Activated CD4-positive, alpha-beta T cell treated with anti-CD3 and anti-CD28 coated beads for 48 hours (primary cell): ENCODE measurements at regions not wholly inside any gene's neighbourhood (a gene's known extent, or its start where the extent isn't known, plus 50 kb on each side); places are given as distances from the start of the nearest gene placed in this dataset.
"Not testable (repeated sequence)": the region's sequence is repeated elsewhere in the genome, so short reads cannot be mapped to it uniquely, and the experiment has no call there.

Experiments
- DNase-seq: peaks from one replicate; pipeline ENCODE4 v3.0.0-alpha.2; 2020

- no peak for DNase-seq
Observed at GRCh38 chr1:209100460-209100859, 483.1 kb upstream of the CAMK1G start.

- DNase-seq = no peak
Observed at GRCh38 chr1:209101106-209101505, 482.4 kb upstream of the CAMK1G start.

- no peak for DNase-seq
Observed at GRCh38 chr1:209102120-209102519, 481.4 kb upstream of the CAMK1G start.

- no peak for DNase-seq
Observed at GRCh38 chr1:209102531-209102930, 481.0 kb upstream of the CAMK1G start.

GRCh38 chr1:209103092-209103491, 480.4 kb upstream of the CAMK1G start:
- DNase-seq = no peak

GRCh38 chr1:209104646-209105045, 478.9 kb upstream of the CAMK1G start:
- no peak for DNase-seq

- no peak for DNase-seq
Observed at GRCh38 chr1:209105701-209106100, 477.8 kb upstream of the CAMK1G start.

GRCh38 chr1:209106237-209106741, 477.2 kb upstream of the CAMK1G start:
- no peak for DNase-seq

GRCh38 chr1:209106861-209107260, 476.7 kb upstream of the CAMK1G start:
- DNase-seq = no peak

- DNase-seq = no peak
Observed at GRCh38 chr1:209107535-209107934, 476.0 kb upstream of the CAMK1G start.

GRCh38 chr1:209109001-209109785, 474.3 kb upstream of the CAMK1G start:
- DNase-seq = no peak

GRCh38 chr1:209113521-209113920, 470.0 kb upstream of the CAMK1G start:
- DNase-seq = no peak

- DNase-seq = no peak
Observed at GRCh38 chr1:209116705-209117104, 466.8 kb upstream of the CAMK1G start.

GRCh38 chr1:209123601-209124000, 459.9 kb upstream of the CAMK1G start:
- DNase-seq = no peak

GRCh38 chr1:209129091-209129490, 454.4 kb upstream of the CAMK1G start:
- not testable (repeated sequence) for DNase-seq

- no peak for DNase-seq
Observed at GRCh38 chr1:209130886-209131285, 452.6 kb upstream of the CAMK1G start.

- DNase-seq = no peak
Observed at GRCh38 chr1:209132736-209133467, 450.6 kb upstream of the CAMK1G start.

GRCh38 chr1:209134001-209134400, 449.5 kb upstream of the CAMK1G start:
- DNase-seq = no peak

- no peak for DNase-seq
Observed at GRCh38 chr1:209143916-209144315, 439.6 kb upstream of the CAMK1G start.

- no peak for DNase-seq
Observed at GRCh38 chr1:209150114-209150513, 433.4 kb upstream of the CAMK1G start.

GRCh38 chr1:209153411-209153810, 430.1 kb upstream of the CAMK1G start:
- no peak for DNase-seq

GRCh38 chr1:209154912-209155311, 428.6 kb upstream of the CAMK1G start:
- DNase-seq = no peak

- no peak for DNase-seq
Observed at GRCh38 chr1:209155546-209155945, 428.0 kb upstream of the CAMK1G start.

GRCh38 chr1:209156991-209157390, 426.5 kb upstream of the CAMK1G start:
- DNase-seq = no peak
